ENCODE measurements at regions not wholly inside any gene's neighbourhood (a gene's known extent, or its start where the extent isn't known, plus 50 kb on each side); places are given as distances from the start of the nearest gene placed in this dataset.

DNA sequence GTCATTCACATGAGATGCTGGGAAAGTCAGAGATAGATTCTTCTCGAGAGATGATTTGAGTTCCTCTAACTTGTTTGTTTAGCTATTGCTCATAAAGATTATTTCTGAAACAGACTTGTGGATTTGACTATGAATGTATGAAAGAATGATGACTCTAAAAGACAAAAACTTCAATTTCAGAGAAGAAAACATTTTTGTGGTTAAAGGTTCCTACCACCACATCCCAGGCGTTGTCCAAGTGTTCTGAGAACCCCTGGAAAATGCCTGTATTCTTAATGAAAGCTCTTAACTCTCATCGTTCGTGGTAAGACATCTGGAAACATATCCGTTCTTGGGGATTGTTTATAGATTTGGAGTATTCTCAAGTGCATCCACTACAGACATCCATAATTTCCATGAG lies 228.7 kb downstream of the BARHL2 start:
- no peak overlapping the region for H3K4me3 ChIP-seq
- intact Hi-C loops (cut with DNase I), result no loop called here
- no peaks in the 10 kb centered on the region for H3K4me1 ChIP-seq
- H3K27ac ChIP-seq, result no peak overlapping the region
- no peaks in the 10 kb centered on the region for H3K36me3 ChIP-seq
- no peaks in the 10 kb centered on the region for H3K9me3 ChIP-seq
- ATAC-seq (no peak), DNase-seq (no peak)
- TF ChIP-seq, protein P1, sequence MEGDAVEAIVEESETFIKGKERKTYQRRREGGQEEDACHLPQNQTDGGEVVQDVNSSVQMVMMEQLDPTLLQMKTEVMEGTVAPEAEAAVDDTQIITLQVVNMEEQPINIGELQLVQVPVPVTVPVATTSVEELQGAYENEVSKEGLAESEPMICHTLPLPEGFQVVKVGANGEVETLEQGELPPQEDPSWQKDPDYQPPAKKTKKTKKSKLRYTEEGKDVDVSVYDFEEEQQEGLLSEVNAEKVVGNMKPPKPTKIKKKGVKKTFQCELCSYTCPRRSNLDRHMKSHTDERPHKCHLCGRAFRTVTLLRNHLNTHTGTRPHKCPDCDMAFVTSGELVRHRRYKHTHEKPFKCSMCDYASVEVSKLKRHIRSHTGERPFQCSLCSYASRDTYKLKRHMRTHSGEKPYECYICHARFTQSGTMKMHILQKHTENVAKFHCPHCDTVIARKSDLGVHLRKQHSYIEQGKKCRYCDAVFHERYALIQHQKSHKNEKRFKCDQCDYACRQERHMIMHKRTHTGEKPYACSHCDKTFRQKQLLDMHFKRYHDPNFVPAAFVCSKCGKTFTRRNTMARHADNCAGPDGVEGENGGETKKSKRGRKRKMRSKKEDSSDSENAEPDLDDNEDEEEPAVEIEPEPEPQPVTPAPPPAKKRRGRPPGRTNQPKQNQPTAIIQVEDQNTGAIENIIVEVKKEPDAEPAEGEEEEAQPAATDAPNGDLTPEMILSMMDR (IDR thresholded peaks at IDR 0.05), result no peak
- no peaks in the 10 kb centered on the region for H3K27me3 ChIP-seq

DNA sequence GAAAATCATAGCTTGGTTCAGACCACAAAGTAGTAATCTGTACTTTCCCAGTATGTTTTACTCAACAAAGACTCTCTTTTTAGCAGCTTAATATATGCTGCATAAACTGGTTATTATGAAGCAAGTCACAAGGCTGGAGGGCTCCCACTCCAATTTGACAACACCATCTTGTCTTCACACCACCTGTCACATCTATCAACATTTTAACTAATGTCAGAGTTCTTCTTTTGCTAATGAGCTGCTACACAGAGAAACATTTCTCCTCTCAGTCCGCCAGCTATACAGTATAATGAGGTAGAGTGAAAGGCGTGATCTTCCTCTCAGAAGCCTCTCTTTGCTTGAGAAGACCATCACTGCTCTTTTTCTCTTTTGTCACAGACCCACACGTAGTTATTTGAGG lies 230.1 kb downstream of the BARHL2 start:
- TF ChIP-seq, protein P1 (IDR thresholded peaks at IDR 0.05), result no peak
- no peaks in the 10 kb centered on the region for H3K27me3 ChIP-seq
- H3K36me3 ChIP-seq, result no peaks in the 10 kb centered on the region
- no peak overlapping the region for H3K27ac ChIP-seq
- DNase-seq (no peak), ATAC-seq (no peak)
- no peaks in the 10 kb centered on the region for H3K4me1 ChIP-seq
- intact Hi-C loops (cut with DNase I), result no loop called here
- no peak overlapping the region for H3K4me3 ChIP-seq
- no peaks in the 10 kb centered on the region for H3K9me3 ChIP-seq

DNA sequence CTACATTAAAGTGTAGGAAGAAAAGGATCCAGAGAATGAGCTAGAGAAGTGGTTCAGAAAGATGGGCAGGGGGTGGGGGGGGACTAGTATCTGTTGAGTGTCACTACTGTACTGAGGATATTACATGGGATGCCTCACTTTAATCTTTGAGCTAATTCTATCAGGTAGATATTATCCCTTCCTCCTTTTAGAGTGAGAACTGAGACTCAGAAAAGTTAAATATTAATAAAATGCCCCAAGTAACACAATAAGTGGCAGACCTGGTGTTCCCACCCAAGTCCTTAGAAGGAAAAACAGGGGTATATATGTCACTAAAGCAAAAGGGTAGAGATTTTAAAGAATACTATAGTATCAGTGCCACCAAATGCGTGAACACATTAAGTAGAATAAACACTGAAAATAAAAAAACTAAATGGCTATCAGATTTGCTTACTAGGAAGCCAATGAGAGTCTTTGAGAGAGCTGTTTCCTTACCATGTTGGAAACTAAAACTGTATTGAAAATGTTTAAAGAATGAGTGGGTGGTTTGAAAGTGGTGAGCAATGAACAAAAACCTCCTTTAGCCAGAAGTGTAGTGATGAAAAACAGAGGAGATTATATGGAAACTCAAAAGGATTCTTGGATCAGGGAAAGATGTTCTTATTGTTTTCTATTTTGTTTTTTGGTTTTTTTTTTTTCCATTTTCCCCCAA lies 230.8 kb downstream of the BARHL2 start:
- no peaks in the 10 kb centered on the region for H3K4me1 ChIP-seq
- H3K36me3 ChIP-seq, result no peaks in the 10 kb centered on the region
- no peak for DNase-seq
- no peak for ATAC-seq
- H3K27me3 ChIP-seq, result no peaks in the 10 kb centered on the region
- H3K27ac ChIP-seq, result no peak overlapping the region
- TF ChIP-seq, protein P1 (IDR thresholded peaks at IDR 0.05), result no peak
- H3K4me3 ChIP-seq, result no peak overlapping the region
- intact Hi-C loops (cut with DNase I), result no loop called here
- H3K9me3 ChIP-seq, result no peaks in the 10 kb centered on the region

DNA sequence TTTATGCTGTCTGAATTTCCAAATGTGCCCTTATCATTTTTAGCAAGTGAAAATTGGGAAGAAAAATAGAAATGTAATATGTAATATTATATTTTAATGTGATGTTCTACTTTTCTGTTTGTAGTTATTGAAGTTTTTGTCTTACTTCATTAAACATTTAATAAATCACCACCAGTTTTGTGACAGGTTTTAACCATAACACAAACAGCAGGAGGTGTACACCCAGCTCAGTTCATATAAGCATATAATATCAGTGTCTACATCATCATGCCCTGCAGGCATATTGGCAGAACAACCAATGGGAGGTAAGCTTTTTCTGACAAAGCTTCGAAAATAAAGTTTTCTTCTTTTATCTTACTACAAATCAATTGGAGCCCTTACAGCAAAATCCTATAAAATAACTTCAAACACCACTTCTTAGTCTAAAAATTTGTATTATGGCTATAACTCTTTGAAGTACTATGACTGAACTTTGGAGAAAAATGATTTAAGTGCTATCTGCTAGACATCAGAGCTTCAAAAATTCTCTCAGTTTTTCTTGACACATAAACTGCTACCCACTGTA lies 236.7 kb downstream of the BARHL2 start:
- no peak overlapping the region for H3K4me3 ChIP-seq
- no peaks in the 10 kb centered on the region for H3K36me3 ChIP-seq
- no peak overlapping the region for H3K27ac ChIP-seq
- ATAC-seq (no peak), DNase-seq (no peak)
- intact Hi-C loops (cut with DNase I), result no loop called here
- no peaks in the 10 kb centered on the region for H3K27me3 ChIP-seq
- TF ChIP-seq, protein P1 (IDR thresholded peaks at IDR 0.05), result no peak
- H3K4me1 ChIP-seq, result no peaks in the 10 kb centered on the region
- no peaks in the 10 kb centered on the region for H3K9me3 ChIP-seq

DNA sequence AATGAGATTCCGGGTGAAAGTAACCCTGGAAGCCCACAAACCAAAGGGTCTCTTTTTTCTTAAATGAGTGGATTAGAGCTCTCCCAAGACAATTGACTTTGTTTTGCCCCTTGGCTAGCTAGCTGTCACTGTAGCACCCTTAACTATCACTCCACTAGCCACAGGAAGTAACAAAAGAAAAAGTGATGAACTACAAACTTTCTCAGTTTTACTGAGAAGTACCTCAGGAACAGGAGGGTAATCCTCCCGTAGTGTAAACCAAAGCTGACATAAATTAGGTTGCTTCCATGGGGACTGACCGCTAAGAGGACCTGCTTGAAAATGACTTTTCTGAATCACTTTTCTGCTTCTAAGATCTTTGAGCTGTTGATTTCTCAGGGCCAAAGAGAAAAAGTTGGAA lies 240.1 kb downstream of the BARHL2 start:
- no peak for DNase-seq
- Histone ChIP-seq H3K27ac (no peak overlapping the region), H3K4me1 (no peaks in the 10 kb centered on the region), H3K36me3 (no peaks in the 10 kb centered on the region), H3K27me3 (no peaks in the 10 kb centered on the region), H3K4me3 (no peak overlapping the region), H3K9me3 (no peaks in the 10 kb centered on the region)
- TF ChIP-seq, protein P1 (IDR thresholded peaks at IDR 0.05), result no peak
- ATAC-seq, result no peak
- intact Hi-C loops (cut with DNase I), result no loop called here

Data from left lung (tissue), 4 donors.